ENCODE measurements at regions not wholly inside any gene's neighbourhood (a gene's known extent, or its start where the extent isn't known, plus 50 kb on each side); places are given as distances from the start of the nearest gene placed in this dataset.

- TF ChIP-seq ZNF274 (IDR thresholded peaks at IDR 0.05; ENCODE audit: low read depth, low read length) (no peak), SUZ12 (IDR thresholded peaks at IDR 0.05; ENCODE audit: extremely low read depth, insufficient read depth, insufficient read length) (no peak)
These were observed 271.5 kb downstream of the EFHB start for GRCh38 chr3:19662486-19662885.

Measured in NT2/D1 (cell line).